PC-9 (cell line): ENCODE measurements at regions not wholly inside any gene's neighbourhood (a gene's known extent, or its start where the extent isn't known, plus 50 kb on each side); places are given as distances from the start of the nearest gene placed in this dataset.

Experiments used
- EZH2 ChIP-seq: fragments of 200-600 bp; sonication (generic); IDR thresholded peaks from 2 replicates; pipeline ENCODE4 v1.8.0; 2017; ENCODE audit warnings: antibody characterized with exemption, low read depth
- TF ChIP-seq, protein P1 (sequence below): fragments of 200-600 bp; sonication (generic); conservative IDR thresholded peaks from 2 replicates; pipeline ENCODE4 v1.6.1; 2017; ENCODE audit warnings: mixed run types, antibody characterized with exemption, mild to moderate bottlenecking, moderate library complexity

DNA sequence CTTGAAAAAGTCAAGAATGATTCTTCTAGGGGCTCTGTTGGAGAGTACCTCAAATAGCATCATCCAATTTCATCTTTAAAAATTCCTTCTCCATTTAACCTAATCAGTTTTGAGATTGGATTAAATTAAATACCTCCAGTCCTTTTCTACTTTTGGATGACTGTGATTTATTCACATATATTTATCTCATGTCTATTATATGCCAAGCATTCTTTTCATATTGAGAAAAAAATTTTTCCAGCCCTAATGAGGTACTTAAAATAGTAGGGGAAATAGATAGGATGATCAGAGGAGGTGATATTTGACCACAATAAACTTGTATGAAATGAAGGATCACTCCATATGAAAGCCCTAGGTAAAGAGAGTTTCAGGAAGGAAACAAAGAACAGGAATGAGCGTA lies 250.1 kb downstream of the MAT2B start:
- TF ChIP-seq, protein P1, sequence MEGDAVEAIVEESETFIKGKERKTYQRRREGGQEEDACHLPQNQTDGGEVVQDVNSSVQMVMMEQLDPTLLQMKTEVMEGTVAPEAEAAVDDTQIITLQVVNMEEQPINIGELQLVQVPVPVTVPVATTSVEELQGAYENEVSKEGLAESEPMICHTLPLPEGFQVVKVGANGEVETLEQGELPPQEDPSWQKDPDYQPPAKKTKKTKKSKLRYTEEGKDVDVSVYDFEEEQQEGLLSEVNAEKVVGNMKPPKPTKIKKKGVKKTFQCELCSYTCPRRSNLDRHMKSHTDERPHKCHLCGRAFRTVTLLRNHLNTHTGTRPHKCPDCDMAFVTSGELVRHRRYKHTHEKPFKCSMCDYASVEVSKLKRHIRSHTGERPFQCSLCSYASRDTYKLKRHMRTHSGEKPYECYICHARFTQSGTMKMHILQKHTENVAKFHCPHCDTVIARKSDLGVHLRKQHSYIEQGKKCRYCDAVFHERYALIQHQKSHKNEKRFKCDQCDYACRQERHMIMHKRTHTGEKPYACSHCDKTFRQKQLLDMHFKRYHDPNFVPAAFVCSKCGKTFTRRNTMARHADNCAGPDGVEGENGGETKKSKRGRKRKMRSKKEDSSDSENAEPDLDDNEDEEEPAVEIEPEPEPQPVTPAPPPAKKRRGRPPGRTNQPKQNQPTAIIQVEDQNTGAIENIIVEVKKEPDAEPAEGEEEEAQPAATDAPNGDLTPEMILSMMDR = no peak
- TF ChIP-seq EZH2 = no peak
